ENCODE measurements at regions not wholly inside any gene's neighbourhood (a gene's known extent, or its start where the extent isn't known, plus 50 kb on each side); places are given as distances from the start of the nearest gene placed in this dataset.
"Not testable (repeated sequence)": the region's sequence is repeated elsewhere in the genome, so short reads cannot be mapped to it uniquely, and the experiment has no call there.

- DNase-seq (ENCODE audit: low read depth): no peak
Observed at GRCh38 chr3:10625323-10625722, 119.9 kb upstream of the ATP2B2 start.

GRCh38 chr3:10627884-10628572 lies 122.6 kb upstream of the ATP2B2 start:
- no peak for DNase-seq (ENCODE audit: low read depth)

GRCh38 chr3:10628891-10629670 lies 123.7 kb upstream of the ATP2B2 start:
- no peak for DNase-seq (ENCODE audit: low read depth)

- DNase-seq (ENCODE audit: low read depth): no peak
Observed at GRCh38 chr3:10629671-10630040, 124.3 kb upstream of the ATP2B2 start.

- DNase-seq (ENCODE audit: low read depth): no peak
Observed at GRCh38 chr3:10631224-10631623, 125.8 kb upstream of the ATP2B2 start.

GRCh38 chr3:10632125-10632524 lies 126.7 kb upstream of the ATP2B2 start:
- DNase-seq (ENCODE audit: low read depth): no peak

- no peak for DNase-seq (ENCODE audit: low read depth)
Observed at GRCh38 chr3:10632741-10633140, 127.4 kb upstream of the ATP2B2 start.

- no peak for DNase-seq (ENCODE audit: low read depth)
Observed at GRCh38 chr3:10635446-10636076, 130.2 kb upstream of the ATP2B2 start.

- no peak for DNase-seq (ENCODE audit: low read depth)
Observed at GRCh38 chr3:10637342-10637741, 132.0 kb upstream of the ATP2B2 start.

GRCh38 chr3:10638466-10638865 lies 133.1 kb upstream of the ATP2B2 start:
- DNase-seq (ENCODE audit: low read depth): no peak

- DNase-seq (ENCODE audit: low read depth): no peak
Observed at GRCh38 chr3:10641760-10642159, 136.4 kb upstream of the ATP2B2 start.

GRCh38 chr3:10644189-10644588 lies 138.8 kb upstream of the ATP2B2 start:
- no peak for DNase-seq (ENCODE audit: low read depth)

GRCh38 chr3:10645800-10646199 lies 140.4 kb upstream of the ATP2B2 start:
- no peak for DNase-seq (ENCODE audit: low read depth)

GRCh38 chr3:10646531-10647335 lies 141.3 kb upstream of the ATP2B2 start:
- DNase-seq (ENCODE audit: low read depth): no peak

GRCh38 chr3:10647376-10647775 lies 142.0 kb upstream of the ATP2B2 start:
- no peak for DNase-seq (ENCODE audit: low read depth)

- no peak for DNase-seq (ENCODE audit: low read depth)
Observed at GRCh38 chr3:10648181-10648580, 142.8 kb upstream of the ATP2B2 start.

GRCh38 chr3:10649463-10649862 lies 144.1 kb upstream of the ATP2B2 start:
- not testable (repeated sequence) for DNase-seq (ENCODE audit: low read depth)

GRCh38 chr3:10651506-10651905 lies 146.1 kb upstream of the ATP2B2 start:
- no peak for DNase-seq (ENCODE audit: low read depth)

- DNase-seq (ENCODE audit: low read depth): no peak
Observed at GRCh38 chr3:10653241-10653640, 147.9 kb upstream of the ATP2B2 start.

- DNase-seq (ENCODE audit: low read depth): no peak
Observed at GRCh38 chr3:10653866-10654611, 148.7 kb upstream of the ATP2B2 start.

GRCh38 chr3:10655105-10655504 lies 149.7 kb upstream of the ATP2B2 start:
- no peak for DNase-seq (ENCODE audit: low read depth)

GRCh38 chr3:10657339-10657738 lies 152.0 kb upstream of the ATP2B2 start:
- not testable (repeated sequence) for DNase-seq (ENCODE audit: low read depth)
